OCI-LY7 (cell line): ENCODE measurements at regions not wholly inside any gene's neighbourhood (a gene's known extent, or its start where the extent isn't known, plus 50 kb on each side); places are given as distances from the start of the nearest gene placed in this dataset.

Experiments
- BruUV-seq: library from RNA; stranded (reverse); fragments of 400-500 nt; replicated peaks from 2 replicates; lab custom pipeline; 2021; lab: Mats Ljungman, UMichigan
- CTCF ChIA-PET: fragments of 300-600 bp; sonication (Branson Sonifier 250); formaldehyde crosslinking; loops from one replicate; lab custom pipeline; 2022; ENCODE audit warnings: antibody characterized with exemption; ENCODE audit not compliant: unreplicated experiment; lab: Charles Lee
- POLR2A ChIA-PET: fragments of 300-600 bp; sonication (Branson Sonifier 250); formaldehyde crosslinking; loops from one replicate; lab custom pipeline; 2022; ENCODE audit warnings: antibody characterized with exemption; lab: Charles Lee
- DNase-seq: peaks from one replicate; pipeline ENCODE4 v3.0.0-alpha.2; 2015; ENCODE audit warnings: low spot score
- H2AFZ ChIP-seq: fragments of 200-600 bp; sonication (generic), shearing (Covaris generic); 2 replicates; pipeline ENCODE4 v1.6.1; 2014; ENCODE audit warnings: mild to moderate bottlenecking, antibody characterized with exemption, low read length, moderate library complexity
- H3K27ac ChIP-seq: fragments of 200-600 bp; sonication (generic); 2 replicates; pipeline ENCODE4 v1.5.1; 2014; ENCODE audit warnings: mixed run types, low read depth, mild to moderate bottlenecking, moderate library complexity, low read length, inconsistent platforms; ENCODE audit not compliant: poor library complexity, severe bottlenecking
- H3K36me3 ChIP-seq: fragments of 200-600 bp; sonication (generic); 2 replicates; pipeline ENCODE4 v1.6.1; 2014; ENCODE audit warnings: mild to moderate bottlenecking, antibody characterized with exemption, low read length, moderate library complexity, mixed read lengths; ENCODE audit not compliant: insufficient read depth
- H3K4me1 ChIP-seq: fragments of 200-600 bp; sonication (generic); 2 replicates; pipeline ENCODE4 v1.5.1; 2014; ENCODE audit warnings: mild to moderate bottlenecking, low read length; ENCODE audit not compliant: insufficient read depth, poor library complexity, severe bottlenecking
- H3K4me2 ChIP-seq: fragments of 200-600 bp; sonication (generic); 2 replicates; pipeline ENCODE4 v1.6.1; 2014; ENCODE audit warnings: mild to moderate bottlenecking, low read length
- H3K4me3 ChIP-seq: fragments of 200-600 bp; sonication (generic); 2 replicates; pipeline ENCODE4 v1.5.1; 2014; ENCODE audit warnings: mild to moderate bottlenecking, low read depth, low read length; ENCODE audit not compliant: poor library complexity, severe bottlenecking
- H3K79me2 ChIP-seq: fragments of 200-600 bp; sonication (generic); 2 replicates; pipeline ENCODE4 v1.6.1; 2016; ENCODE audit warnings: low read depth, mild to moderate bottlenecking, low read length, moderate library complexity, mixed read lengths; ENCODE audit not compliant: insufficient read depth
- H3K9me2 ChIP-seq: fragments of 200-600 bp; sonication (generic); 2 replicates; pipeline ENCODE4 v1.6.1; 2016; ENCODE audit warnings: mild to moderate bottlenecking, low read length, mixed read lengths; ENCODE audit not compliant: insufficient read depth
- H3K9me3 ChIP-seq: fragments of 200-600 bp; sonication (generic); 2 replicates; pipeline ENCODE4 v1.6.1; 2014; ENCODE audit warnings: mild to moderate bottlenecking, mixed run types, low read length, mixed read lengths
- H4K20me1 ChIP-seq: fragments of 200-600 bp; sonication (generic); 2 replicates; pipeline ENCODE4 v1.6.1; 2014; ENCODE audit warnings: mild to moderate bottlenecking, antibody characterized with exemption, low read length, moderate library complexity, mixed read lengths; ENCODE audit not compliant: insufficient read depth
- EZH2phosphoT487 ChIP-seq: fragments of 200-600 bp; sonication (generic); IDR thresholded peaks from 2 replicates; pipeline ENCODE4 v1.6.1; 2018; ENCODE audit warnings: low read depth, borderline replicate concordance, mild to moderate bottlenecking, mixed run types, antibody characterized with exemption, low read length, moderate library complexity, mixed read lengths
- intact Hi-C: fragments of 100-400 bp; cut with micrococcal nuclease; formaldehyde crosslinking; loops from one replicate; pipeline ENCODE4 v1.10.0; 2022; ENCODE audit not compliant: unreplicated experiment
- TF ChIP-seq, protein P1 (sequence below): fragments of 200-600 bp; sonication (generic); conservative IDR thresholded peaks from 2 replicates; pipeline ENCODE4 v1.5.1; 2014; ENCODE audit warnings: mild to moderate bottlenecking, antibody characterized with exemption, low read length, moderate library complexity, mixed read lengths

DNA sequence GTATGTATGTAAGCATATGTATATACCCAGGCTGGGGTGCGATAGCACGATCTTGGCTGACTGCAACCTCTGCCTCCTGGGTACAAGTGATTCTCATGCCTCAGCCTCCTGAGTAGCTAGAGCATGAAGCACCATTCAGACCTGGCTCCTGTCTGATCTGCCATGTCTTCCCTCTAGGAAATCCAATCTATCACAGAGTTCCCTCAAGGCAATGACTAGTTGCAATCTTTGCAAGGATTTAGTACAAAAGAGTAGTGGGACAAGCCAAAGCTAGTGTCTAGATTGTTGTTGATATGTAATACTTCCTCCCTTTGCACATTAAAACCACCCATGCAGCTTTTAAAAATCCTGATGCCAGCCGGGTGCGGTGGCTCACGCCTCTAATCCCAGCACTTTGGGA, 60.5 kb upstream of the PRKAR2B start:
- POLR2A ChIA-PET: interaction anchor here (1.9 kb wide), 1 partner anchor 41 kb away, joined by 4 read pairs; no protein-coding TSS in a partner anchor
- Histone ChIP-seq H2AFZ (no peak overlapping the region), H4K20me1 (no peaks in the 10 kb centered on the region), H3K9me2 (no peaks in the 10 kb centered on the region), H3K79me2 (no peaks in the 10 kb centered on the region), H3K4me3 (no peak overlapping the region), H3K36me3 (no peaks in the 10 kb centered on the region), H3K4me1 (peaks cover 26% of the 10 kb centered on the region), H3K27ac (no peak overlapping the region), H3K4me2 (no peak overlapping the region), H3K9me3 (no peaks in the 10 kb centered on the region)
- intact Hi-C loops: no loop called here
- CTCF ChIA-PET: no interaction called here
- no TSS peak for BruUV-seq
- TF ChIP-seq EZH2phosphoT487: no peak
- TF ChIP-seq, protein P1, sequence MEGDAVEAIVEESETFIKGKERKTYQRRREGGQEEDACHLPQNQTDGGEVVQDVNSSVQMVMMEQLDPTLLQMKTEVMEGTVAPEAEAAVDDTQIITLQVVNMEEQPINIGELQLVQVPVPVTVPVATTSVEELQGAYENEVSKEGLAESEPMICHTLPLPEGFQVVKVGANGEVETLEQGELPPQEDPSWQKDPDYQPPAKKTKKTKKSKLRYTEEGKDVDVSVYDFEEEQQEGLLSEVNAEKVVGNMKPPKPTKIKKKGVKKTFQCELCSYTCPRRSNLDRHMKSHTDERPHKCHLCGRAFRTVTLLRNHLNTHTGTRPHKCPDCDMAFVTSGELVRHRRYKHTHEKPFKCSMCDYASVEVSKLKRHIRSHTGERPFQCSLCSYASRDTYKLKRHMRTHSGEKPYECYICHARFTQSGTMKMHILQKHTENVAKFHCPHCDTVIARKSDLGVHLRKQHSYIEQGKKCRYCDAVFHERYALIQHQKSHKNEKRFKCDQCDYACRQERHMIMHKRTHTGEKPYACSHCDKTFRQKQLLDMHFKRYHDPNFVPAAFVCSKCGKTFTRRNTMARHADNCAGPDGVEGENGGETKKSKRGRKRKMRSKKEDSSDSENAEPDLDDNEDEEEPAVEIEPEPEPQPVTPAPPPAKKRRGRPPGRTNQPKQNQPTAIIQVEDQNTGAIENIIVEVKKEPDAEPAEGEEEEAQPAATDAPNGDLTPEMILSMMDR: no peak
- DNase-seq: no peak

GRCh38 chr7:106986450-106986977, 58.0 kb upstream of the PRKAR2B start:
- no TSS peak for BruUV-seq
- no peak overlapping the region for H3K4me3 ChIP-seq
- no peak for TF ChIP-seq EZH2phosphoT487
- TF ChIP-seq, protein P1: no peak
- peak overlapping the region; percentile 21; the same call in 1 of the 2 replicates for H3K4me2 ChIP-seq
- DNase-seq: no peak
- no peaks in the 10 kb centered on the region for H3K9me3 ChIP-seq
- H3K27ac ChIP-seq: no peak overlapping the region
- peak overlapping the region; percentile 74 for H2AFZ ChIP-seq
- intact Hi-C loops: no loop called here
- no peaks in the 10 kb centered on the region for H3K36me3 ChIP-seq
- H3K79me2 ChIP-seq: no peaks in the 10 kb centered on the region
- peaks cover 26% of the 10 kb centered on the region for H3K4me1 ChIP-seq
- ChIA-PET POLR2A (interaction anchor here (0.6 to 0.8 kb wide), 2 partner anchors 15 to 115 kb away, joined by 3 read pairs; no protein-coding TSS in a partner anchor), CTCF (no interaction called here)
- H4K20me1 ChIP-seq: no peaks in the 10 kb centered on the region
- H3K9me2 ChIP-seq: no peaks in the 10 kb centered on the region

GRCh38 chr7:106987777-106988176, 56.7 kb upstream of the PRKAR2B start:
- intact Hi-C loops: no loop called here
- Histone ChIP-seq H3K9me3 (no peaks in the 10 kb centered on the region), H3K79me2 (no peaks in the 10 kb centered on the region), H3K4me1 (peaks cover 31% of the 10 kb centered on the region), H3K27ac (no peak overlapping the region), H3K9me2 (no peaks in the 10 kb centered on the region), H3K36me3 (no peaks in the 10 kb centered on the region), H3K4me2 (no peak overlapping the region), H3K4me3 (no peak overlapping the region), H2AFZ (0 out of 2 replicates have a peak overlapping the region, but pooled peaks have one; percentile 3), H4K20me1 (no peaks in the 10 kb centered on the region)
- no peak for TF ChIP-seq EZH2phosphoT487
- TF ChIP-seq, protein P1: no peak
- DNase-seq: no peak
- no TSS peak for BruUV-seq
- ChIA-PET POLR2A (interaction anchor here (1.4 kb wide), 1 partner anchor 12 kb away, joined by 7 read pairs; no protein-coding TSS in a partner anchor), CTCF (no interaction called here)
